GM19023 (cell line): ENCODE measurements at regions not wholly inside any gene's neighbourhood (a gene's known extent, or its start where the extent isn't known, plus 50 kb on each side); places are given as distances from the start of the nearest gene placed in this dataset.
"Not testable (repeated sequence)": the region's sequence is repeated elsewhere in the genome, so short reads cannot be mapped to it uniquely, and the experiment has no call there.

Experiments
- ATAC-seq: cut with Tn5 transposase; IDR thresholded peaks from one replicate; pipeline ENCODE4 v1.9.1; 2021; ENCODE audit warnings: mild to moderate bottlenecking, moderate library complexity; ENCODE audit not compliant: unreplicated experiment

GRCh38 chr1:219323426-219323825 lies 149.7 kb downstream of the LYPLAL1 start:
- no peak for ATAC-seq

GRCh38 chr1:219322766-219323165 lies 149.1 kb downstream of the LYPLAL1 start:
- ATAC-seq: no peak

- not testable (repeated sequence) for ATAC-seq
Measured at GRCh38 chr1:219320563-219320962, 146.9 kb downstream of the LYPLAL1 start.

- no peak for ATAC-seq
Measured at GRCh38 chr1:219318826-219319225, 145.1 kb downstream of the LYPLAL1 start.

- ATAC-seq: peak; percentile 78
Measured at GRCh38 chr1:219317762-219318353, 144.2 kb downstream of the LYPLAL1 start.

- no peak for ATAC-seq
Measured at GRCh38 chr1:219316066-219316465, 142.4 kb downstream of the LYPLAL1 start.

GRCh38 chr1:219313961-219314360 lies 140.3 kb downstream of the LYPLAL1 start:
- no peak for ATAC-seq

- no peak for ATAC-seq
Measured at GRCh38 chr1:219312967-219313366, 139.3 kb downstream of the LYPLAL1 start.

- ATAC-seq: no peak
Measured at GRCh38 chr1:219310181-219310728, 136.6 kb downstream of the LYPLAL1 start.

- no peak for ATAC-seq
Measured at GRCh38 chr1:219308367-219308766, 134.7 kb downstream of the LYPLAL1 start.

- no peak for ATAC-seq
Measured at GRCh38 chr1:219304227-219305226, 130.8 kb downstream of the LYPLAL1 start.

- ATAC-seq: no peak
Measured at GRCh38 chr1:219302697-219303096, 129.0 kb downstream of the LYPLAL1 start.

- ATAC-seq: no peak
Measured at GRCh38 chr1:219299420-219299819, 125.7 kb downstream of the LYPLAL1 start.

- no peak for ATAC-seq
Measured at GRCh38 chr1:219298571-219299148, 125.0 kb downstream of the LYPLAL1 start.

GRCh38 chr1:219296430-219297355 lies 123.0 kb downstream of the LYPLAL1 start:
- no peak for ATAC-seq

GRCh38 chr1:219294251-219294650 lies 120.6 kb downstream of the LYPLAL1 start:
- no peak for ATAC-seq

- no peak for ATAC-seq
Measured at GRCh38 chr1:219293410-219293809, 119.7 kb downstream of the LYPLAL1 start.

GRCh38 chr1:219292999-219293398 lies 119.3 kb downstream of the LYPLAL1 start:
- ATAC-seq: no peak

GRCh38 chr1:219292341-219292740 lies 118.7 kb downstream of the LYPLAL1 start:
- ATAC-seq: no peak

GRCh38 chr1:219289171-219289570 lies 115.5 kb downstream of the LYPLAL1 start:
- ATAC-seq: no peak
